ENCODE measurements at regions not wholly inside any gene's neighbourhood (a gene's known extent, or its start where the extent isn't known, plus 50 kb on each side); places are given as distances from the start of the nearest gene placed in this dataset.

DNA sequence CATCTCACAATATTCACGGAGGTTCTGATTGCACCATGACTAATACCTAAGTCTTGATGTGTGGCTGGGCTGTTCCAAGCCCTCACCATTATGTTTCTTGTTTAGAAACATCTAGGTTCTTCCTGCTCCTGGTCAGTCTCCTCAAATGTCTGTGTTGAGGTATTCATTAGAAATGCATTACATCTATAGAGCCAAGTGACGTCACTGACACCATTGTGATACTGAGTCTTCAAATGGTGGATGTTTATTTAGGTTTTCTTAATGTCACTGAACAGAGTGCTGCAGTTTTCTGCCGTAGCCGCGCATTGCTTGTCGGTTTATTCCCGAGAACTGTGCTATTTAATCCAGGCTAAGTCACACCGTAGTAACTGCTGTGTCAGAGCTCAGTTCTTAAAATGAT lies 142.4 kb upstream of the SPACA7 start:
- WGBS, 2 experiments (ENCODE audit: extremely low coverage in 1 of 2, insufficient coverage in 1 of 2, insufficient read length in 1 of 2, insufficient replicate concordance in 2 of 2, low coverage in 1 of 2, low lambda C conversion rate in 2 of 2, missing lambda C conversion rate in 1 of 2): 93% methylated on average over 8 of the region's 8 CpGs; no CpG with 5 or more reads in 1 of the 2 experiments
- Histone ChIP-seq H3K4me1 (replicated peaks in 1 of 4; ENCODE audit: control insufficient read depth in 3 of 4, insufficient read depth in 4 of 4, low read length in 3 of 4) (no peaks in the 10 kb centered on the region), H2BK120ac (replicated peaks; ENCODE audit: low read depth, low read length) (no peak overlapping the region), H3K79me2 (ENCODE audit: control insufficient read depth in 1 of 2, insufficient read depth in 2 of 2, low read length in 2 of 2) (no peaks in the 10 kb centered on the region), H2BK15ac (ENCODE audit: low read length) (no peak overlapping the region), H3K27me3 (replicated peaks in 1 of 4; ENCODE audit: control insufficient read depth in 3 of 4, extremely low read depth in 1 of 4, insufficient read depth in 3 of 4, low read length in 3 of 4) (peaks cover 0 to 5% (median 0%) of the 10 kb centered on the region in 4 experiments; a peak in 1 of 7 replicates), H3K4me2 (ENCODE audit: insufficient read depth in 1 of 2, low read depth in 2 of 2, low read length in 2 of 2) (no peak overlapping the region), H4K91ac (replicated peaks; ENCODE audit: insufficient read length, low read length) (no peak overlapping the region), H3K79me1 (ENCODE audit: low read depth, low read length) (no peaks in the 10 kb centered on the region), H3K23me2 (ENCODE audit: low read depth, low read length) (no peaks in the 10 kb centered on the region), H2BK20ac (ENCODE audit: low read length) (no peak overlapping the region), H3K9ac (replicated peaks in 1 of 4; ENCODE audit: extremely low read depth in 1 of 4, low read depth in 3 of 4, low read length in 3 of 4) (no peak overlapping the region), H2AFZ (ENCODE audit: low read length) (no peak overlapping the region), H3K9me3 (ENCODE audit: insufficient read depth in 2 of 2, low read depth in 1 of 2, low read length in 1 of 2) (peaks cover 4 to 13% of the 10 kb centered on the region in 2 experiments; a peak in 2 of 4 replicates), H4K20me1 (replicated peaks in 1 of 2; ENCODE audit: control insufficient read depth in 1 of 2, insufficient read depth in 2 of 2, low read length in 2 of 2) (no peaks in the 10 kb centered on the region), H2BK5ac (ENCODE audit: low read depth, low read length) (no peak overlapping the region), H3K14ac (ENCODE audit: insufficient read length) (no peak overlapping the region), H3K4ac (replicated peaks; ENCODE audit: insufficient read length, low read depth, low read length) (no peak overlapping the region), H3K27ac (ENCODE audit: low read depth, low read length) (no peak overlapping the region), H3K56ac (replicated peaks; ENCODE audit: insufficient read length, low read depth, low read length) (no peak overlapping the region), H4K8ac (ENCODE audit: extremely low read depth, insufficient read depth, low read length) (no peak overlapping the region), H2AK5ac (ENCODE audit: low read depth, low read length) (no peak overlapping the region), H2BK12ac (ENCODE audit: low read depth, low read length) (no peak overlapping the region), H4K5ac (ENCODE audit: insufficient read length, low read depth, low read length) (no peak overlapping the region), H3K18ac (ENCODE audit: extremely low read depth, low read length) (no peak overlapping the region), H3K4me3 (ENCODE audit: extremely low read depth in 1 of 4, insufficient read depth in 2 of 4, low read depth in 3 of 4, low read length in 4 of 4) (no peak overlapping the region), H3K23ac (ENCODE audit: insufficient read length) (no peak overlapping the region), H3K36me3 (ENCODE audit: control insufficient read depth in 2 of 4, insufficient read depth in 4 of 4, low read length in 3 of 4) (no peaks in the 10 kb centered on the region)
- FAIRE-seq: no peak
- CTCF ChIA-PET (ENCODE audit: partially characterized antibody): interaction anchor here (1.5 kb wide), 1 partner anchor 210 kb away, joined by 6 read pairs; no protein-coding TSS in a partner anchor
- no peak for TF ChIP-seq ATF3 (IDR thresholded peaks at IDR 0.05; ENCODE audit: insufficient read depth, low read depth, low read length)
- no peak for TF ChIP-seq GABPA (IDR thresholded peaks at IDR 0.05; ENCODE audit: borderline replicate concordance, insufficient read depth, low read length)
- TF ChIP-seq RFX5 (IDR thresholded peaks at IDR 0.05; ENCODE audit: borderline replicate concordance, low read depth, low read length): no peak
- TF ChIP-seq CHD1 (IDR thresholded peaks at IDR 0.05; ENCODE audit: low read depth, low read length): no peak
- TF ChIP-seq PHF8 (conservative IDR thresholded peaks at IDR 0.05; ENCODE audit: low read depth, low read length): no peak
- TF ChIP-seq, protein P1, sequence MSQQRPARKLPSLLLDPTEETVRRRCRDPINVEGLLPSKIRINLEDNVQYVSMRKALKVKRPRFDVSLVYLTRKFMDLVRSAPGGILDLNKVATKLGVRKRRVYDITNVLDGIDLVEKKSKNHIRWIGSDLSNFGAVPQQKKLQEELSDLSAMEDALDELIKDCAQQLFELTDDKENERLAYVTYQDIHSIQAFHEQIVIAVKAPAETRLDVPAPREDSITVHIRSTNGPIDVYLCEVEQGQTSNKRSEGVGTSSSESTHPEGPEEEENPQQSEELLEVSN (IDR thresholded peaks at IDR 0.05): no peak
- TF ChIP-seq YY1 (IDR thresholded peaks at IDR 0.05; ENCODE audit: low read depth, low read length): no peak
- TF ChIP-seq SIX5 (IDR thresholded peaks at IDR 0.05; ENCODE audit: low read depth, low read length): no peak
- no peak for TF ChIP-seq MAX (IDR thresholded peaks at IDR 0.05)
- TF ChIP-seq TCF12 (IDR thresholded peaks at IDR 0.05; ENCODE audit: low read depth, low read length): no peak
- TF ChIP-seq TEAD4 (IDR thresholded peaks at IDR 0.05; ENCODE audit: low read depth, low read length): no peak
- no peak for TF ChIP-seq CBX8 (IDR thresholded peaks at IDR 0.05; ENCODE audit: borderline replicate concordance, low read depth, low read length)
- POLR2A ChIA-PET (ENCODE audit: partially characterized antibody): no interaction called here
- no peak for DNase-seq (ENCODE audit: low read depth in 1 of 2, low spot score in 2 of 2)
